GM11168 (cell line): ENCODE measurements at regions not wholly inside any gene's neighbourhood (a gene's known extent, or its start where the extent isn't known, plus 50 kb on each side); places are given as distances from the start of the nearest gene placed in this dataset.
"Not testable (repeated sequence)": the region's sequence is repeated elsewhere in the genome, so short reads cannot be mapped to it uniquely, and the experiment has no call there.

Source experiments
- in situ Hi-C: fragments of 300-500 bp; cut with MboI; formaldehyde crosslinking; loops from one replicate; pipeline ENCODE4 v1.12.0; 2022; ENCODE audit warnings: low sequenced_read_pairs; ENCODE audit not compliant: unreplicated experiment

- in situ Hi-C loops, result not testable (repeated sequence)
Observed at GRCh38 chr6:144692050-144692449, 406.9 kb downstream of the UTRN start.

- in situ Hi-C loops, result no loop called here
Observed at GRCh38 chr6:144695858-144696533, 410.9 kb downstream of the UTRN start.

GRCh38 chr6:144696610-144697368 is 411.7 kb downstream of the UTRN start:
- in situ Hi-C loops, result no loop called here

GRCh38 chr6:144697369-144697760 is 412.2 kb downstream of the UTRN start:
- in situ Hi-C loops, result no loop called here

GRCh38 chr6:144697801-144698200 is 412.7 kb downstream of the UTRN start:
- in situ Hi-C loops, result no loop called here

- in situ Hi-C loops, result no loop called here
Observed at GRCh38 chr6:144702781-144703180, 417.6 kb downstream of the UTRN start.

- in situ Hi-C loops, result no loop called here
Observed at GRCh38 chr6:144710207-144710606, 425.1 kb downstream of the UTRN start.

- in situ Hi-C loops, result no loop called here
Observed at GRCh38 chr6:144711661-144712060, 426.5 kb downstream of the UTRN start.

GRCh38 chr6:144712541-144712940 is 427.4 kb downstream of the UTRN start:
- in situ Hi-C loops, result no loop called here

GRCh38 chr6:144714021-144714712 is 429.0 kb downstream of the UTRN start:
- in situ Hi-C loops, result no loop called here

- in situ Hi-C loops, result no loop called here
Observed at GRCh38 chr6:144715344-144715743, 430.2 kb downstream of the UTRN start.

- in situ Hi-C loops, result no loop called here
Observed at GRCh38 chr6:144718431-144718830, 433.3 kb downstream of the UTRN start.

GRCh38 chr6:144721232-144721631 is 436.1 kb downstream of the UTRN start:
- in situ Hi-C loops, result no loop called here

GRCh38 chr6:144722154-144722737 is 437.1 kb downstream of the UTRN start:
- in situ Hi-C loops, result no loop called here

- in situ Hi-C loops, result no loop called here
Observed at GRCh38 chr6:144722925-144723324, 437.8 kb downstream of the UTRN start.

GRCh38 chr6:144723431-144723830 is 438.3 kb downstream of the UTRN start:
- in situ Hi-C loops, result no loop called here

- in situ Hi-C loops, result no loop called here
Observed at GRCh38 chr6:144724818-144725217, 439.7 kb downstream of the UTRN start.

GRCh38 chr6:144725736-144726522 is 440.8 kb downstream of the UTRN start:
- in situ Hi-C loops, result no loop called here

- in situ Hi-C loops, result no loop called here
Observed at GRCh38 chr6:144728804-144729203, 443.7 kb downstream of the UTRN start.

- in situ Hi-C loops, result no loop called here
Observed at GRCh38 chr6:144729502-144729901, 444.4 kb downstream of the UTRN start.
